ENCODE measurements at regions not wholly inside any gene's neighbourhood (a gene's known extent, or its start where the extent isn't known, plus 50 kb on each side); places are given as distances from the start of the nearest gene placed in this dataset.
"Not testable (repeated sequence)": the region's sequence is repeated elsewhere in the genome, so short reads cannot be mapped to it uniquely, and the experiment has no call there.

DNA sequence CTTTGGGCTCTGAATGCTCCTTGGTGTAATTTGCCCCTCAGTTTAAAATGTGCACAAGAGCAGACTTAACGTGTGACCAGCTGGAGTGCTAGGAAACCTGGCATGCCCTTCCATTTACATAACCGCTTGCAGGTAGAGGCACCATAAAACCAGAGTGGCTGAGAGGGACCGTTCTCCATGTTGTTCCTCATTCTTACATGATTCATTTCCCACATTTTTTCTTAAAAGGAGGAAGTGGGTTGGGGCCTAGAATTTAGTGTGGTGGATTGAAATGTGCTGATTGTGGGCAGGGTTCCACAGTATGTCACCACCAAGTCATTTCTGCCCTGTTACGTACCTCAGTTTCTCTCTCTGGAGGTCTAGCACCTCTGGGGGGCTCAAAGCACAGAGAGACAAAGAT is 375.8 kb upstream of the VSTM2A start:
- H3K36me3 Mint-ChIP-seq (ENCODE audit: low read depth), result no peaks in the 10 kb centered on the region
- no peaks in the 10 kb centered on the region for H3K4me1 Mint-ChIP-seq (ENCODE audit: low read depth)
- no peak overlapping the region for H3K27ac Mint-ChIP-seq
- no peak for DNase-seq
- H3K9me3 Mint-ChIP-seq, result peaks cover 23% of the 10 kb centered on the region
- H3K4me3 Mint-ChIP-seq, result no peak overlapping the region
- no peaks in the 10 kb centered on the region for H3K27me3 Mint-ChIP-seq

DNA sequence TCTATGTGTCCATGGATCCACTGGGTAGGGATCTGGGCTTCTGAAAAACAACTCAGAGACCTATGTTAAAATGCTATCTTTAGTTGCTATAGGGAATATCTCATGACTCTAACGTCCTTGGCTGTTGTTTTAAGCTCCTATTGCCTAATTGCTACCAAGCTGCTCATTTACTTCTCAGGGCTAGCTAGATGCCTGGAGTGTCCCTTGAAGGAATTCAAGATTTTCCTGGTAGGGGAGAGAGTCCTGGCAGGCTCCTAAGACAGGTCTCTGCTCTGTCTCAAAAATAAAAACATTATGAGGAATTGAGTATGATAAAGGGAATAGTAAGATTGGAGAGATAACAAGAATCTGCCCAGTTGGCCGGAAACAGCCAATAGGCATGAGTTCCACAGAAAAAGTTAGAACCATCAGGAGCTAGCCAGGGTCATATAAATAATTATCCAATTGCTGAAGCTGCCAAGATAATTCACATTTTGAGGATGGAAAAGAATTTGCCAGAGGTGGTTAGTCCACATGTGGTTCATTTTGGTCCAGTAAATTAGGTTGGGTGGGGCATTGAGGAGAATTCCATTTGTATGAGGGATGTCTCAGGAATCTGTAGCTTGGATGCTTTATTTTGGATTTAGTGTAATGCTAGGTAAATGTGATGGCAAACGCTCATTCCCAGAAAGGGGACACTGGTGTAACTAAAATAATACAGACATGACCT is 362.7 kb upstream of the VSTM2A start:
- no peak overlapping the region for H3K4me3 Mint-ChIP-seq
- no peak overlapping the region for H3K27ac Mint-ChIP-seq
- peaks cover 18% of the 10 kb centered on the region for H3K9me3 Mint-ChIP-seq
- no peaks in the 10 kb centered on the region for H3K27me3 Mint-ChIP-seq
- H3K4me1 Mint-ChIP-seq (ENCODE audit: low read depth), result no peaks in the 10 kb centered on the region
- no peaks in the 10 kb centered on the region for H3K36me3 Mint-ChIP-seq (ENCODE audit: low read depth)
- DNase-seq, result no peak

DNA sequence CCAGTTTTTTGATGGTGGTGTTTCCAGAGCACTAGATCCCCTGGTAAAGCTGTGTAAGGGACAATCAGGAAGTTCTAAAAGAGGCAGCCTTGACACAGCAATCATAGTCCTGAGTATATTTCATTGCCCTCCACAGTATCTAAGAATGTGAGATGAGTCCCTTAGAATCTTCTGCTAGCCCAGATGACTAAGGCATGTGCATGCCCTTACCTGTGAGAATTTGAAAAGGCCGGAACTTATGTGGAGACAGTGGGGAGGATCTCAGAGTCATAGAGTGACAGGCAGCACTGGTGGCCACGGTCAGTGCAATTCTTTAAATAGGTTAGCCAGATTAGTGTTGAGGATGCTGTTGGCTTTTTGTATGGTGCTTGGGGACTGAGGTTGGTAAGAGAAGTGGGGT is 361.4 kb upstream of the VSTM2A start:
- Mint-ChIP-seq H3K27me3 (no peaks in the 10 kb centered on the region), H3K4me1 (ENCODE audit: low read depth) (no peaks in the 10 kb centered on the region), H3K9me3 (peaks cover 18% of the 10 kb centered on the region), H3K4me3 (no peak overlapping the region), H3K36me3 (ENCODE audit: low read depth) (no peaks in the 10 kb centered on the region), H3K27ac (no peak overlapping the region)
- no peak for DNase-seq

DNA sequence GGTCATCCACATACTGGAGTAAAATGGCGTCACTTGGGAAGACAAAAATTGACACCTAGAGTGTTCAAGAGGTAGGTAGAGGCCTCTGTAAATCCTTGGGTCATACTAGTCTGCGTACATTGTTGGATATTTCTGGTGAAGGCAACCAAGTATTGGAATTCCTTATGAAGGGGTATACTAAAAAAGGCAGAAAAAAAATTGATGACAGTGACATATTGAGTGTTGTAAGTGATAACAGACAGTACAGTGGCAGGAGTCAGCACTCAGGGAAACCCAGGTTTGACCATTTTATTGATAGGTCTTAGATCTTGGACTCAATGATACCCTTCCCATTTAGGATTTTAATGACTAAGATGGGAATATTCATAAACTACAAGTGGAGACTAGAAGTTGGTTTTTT is 359.1 kb upstream of the VSTM2A start:
- Mint-ChIP-seq H3K4me1 (ENCODE audit: low read depth) (no peaks in the 10 kb centered on the region), H3K9me3 (peaks cover 18% of the 10 kb centered on the region), H3K36me3 (ENCODE audit: low read depth) (no peaks in the 10 kb centered on the region), H3K4me3 (no peak overlapping the region), H3K27ac (no peak overlapping the region), H3K27me3 (no peaks in the 10 kb centered on the region)
- no peak for DNase-seq

DNA sequence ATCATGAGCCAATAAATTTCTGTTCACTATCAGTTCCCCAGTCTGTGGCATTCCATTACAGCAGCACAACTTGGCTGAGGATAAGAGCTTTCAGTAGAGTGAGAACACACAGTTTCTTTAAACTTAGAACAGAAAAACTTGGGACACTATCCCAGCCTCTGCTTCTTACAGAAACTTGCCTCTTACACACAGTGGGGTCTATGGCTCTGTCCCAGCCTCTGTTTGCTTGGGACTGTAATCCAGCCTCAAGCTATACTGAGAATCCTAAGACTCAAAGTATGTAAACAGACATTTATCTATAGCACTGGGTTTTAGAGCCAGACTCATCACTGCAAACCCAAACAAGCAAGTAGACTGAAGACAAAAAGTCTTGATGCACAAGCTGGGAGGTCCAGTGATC is 355.8 kb upstream of the VSTM2A start:
- no peak for DNase-seq
- Mint-ChIP-seq H3K36me3 (ENCODE audit: low read depth) (no peaks in the 10 kb centered on the region), H3K4me1 (ENCODE audit: low read depth) (no peaks in the 10 kb centered on the region), H3K27ac (no peak overlapping the region), H3K27me3 (no peaks in the 10 kb centered on the region), H3K9me3 (peaks cover 13% of the 10 kb centered on the region), H3K4me3 (no peak overlapping the region)

DNA sequence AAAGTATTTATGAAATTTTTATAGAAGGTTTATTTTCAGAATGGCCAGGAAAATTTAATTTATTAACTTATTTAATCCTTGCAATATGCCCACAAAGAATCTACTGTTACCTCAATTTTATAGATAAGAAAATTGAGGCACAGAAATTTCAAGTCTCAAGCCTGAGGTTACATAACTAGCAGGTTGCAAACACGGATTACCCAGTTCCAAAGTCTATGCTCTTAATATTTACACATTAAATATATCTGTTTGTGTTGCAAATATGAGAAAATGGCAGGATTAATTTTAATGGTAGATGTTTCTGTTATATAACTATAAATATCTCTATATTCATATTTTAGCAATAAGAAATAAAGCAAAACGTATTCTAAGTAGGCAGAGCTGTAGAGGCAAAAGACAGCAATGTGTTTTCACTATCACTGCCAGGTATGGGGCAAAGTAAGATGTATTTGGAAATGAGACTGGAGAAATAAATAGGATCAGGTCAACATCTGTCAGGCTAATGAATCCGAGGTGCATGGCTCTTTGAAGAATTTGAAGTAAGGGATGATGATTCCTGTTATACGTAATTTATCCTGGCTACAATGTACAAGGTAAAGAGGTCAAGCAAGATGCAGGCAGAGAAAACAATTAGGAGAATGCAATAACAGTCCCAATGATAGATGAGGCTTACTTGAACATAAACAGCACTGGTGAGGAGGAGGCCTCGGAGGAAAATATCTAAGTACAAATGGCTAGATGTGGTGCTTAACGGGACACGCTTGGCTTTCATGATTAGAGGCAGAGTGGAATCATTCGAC is 354.1 kb upstream of the VSTM2A start:
- H3K4me3 Mint-ChIP-seq, result no peak overlapping the region
- no peaks in the 10 kb centered on the region for H3K36me3 Mint-ChIP-seq (ENCODE audit: low read depth)
- no peak overlapping the region for H3K27ac Mint-ChIP-seq
- H3K27me3 Mint-ChIP-seq, result no peaks in the 10 kb centered on the region
- peaks cover 9% of the 10 kb centered on the region for H3K9me3 Mint-ChIP-seq
- DNase-seq, result no peak
- no peaks in the 10 kb centered on the region for H3K4me1 Mint-ChIP-seq (ENCODE audit: low read depth)

DNA sequence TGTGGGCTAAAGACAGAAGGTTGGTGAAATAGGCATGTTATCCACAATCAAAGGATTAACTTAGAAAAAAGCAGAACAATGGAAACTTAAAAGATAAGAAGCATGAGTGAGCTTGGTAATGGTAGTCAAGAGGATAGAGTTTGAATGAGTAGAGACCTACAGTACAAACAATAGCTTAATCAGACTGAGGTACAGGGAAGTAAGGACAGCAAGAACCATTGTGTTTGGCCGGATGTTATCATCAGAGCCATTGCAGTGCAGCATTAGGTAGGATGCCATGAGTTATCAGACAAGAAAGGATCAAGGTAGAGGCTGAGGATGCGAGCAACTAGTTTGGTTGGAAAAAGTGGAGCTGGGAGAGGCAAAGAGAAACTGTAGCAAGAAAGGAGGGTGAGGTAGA is 353.3 kb upstream of the VSTM2A start:
- no peaks in the 10 kb centered on the region for H3K27me3 Mint-ChIP-seq
- no peak overlapping the region for H3K4me3 Mint-ChIP-seq
- no peak overlapping the region for H3K27ac Mint-ChIP-seq
- no peaks in the 10 kb centered on the region for H3K4me1 Mint-ChIP-seq (ENCODE audit: low read depth)
- H3K9me3 Mint-ChIP-seq, result peaks cover 14% of the 10 kb centered on the region
- H3K36me3 Mint-ChIP-seq (ENCODE audit: low read depth), result no peaks in the 10 kb centered on the region
- no peak for DNase-seq

DNA sequence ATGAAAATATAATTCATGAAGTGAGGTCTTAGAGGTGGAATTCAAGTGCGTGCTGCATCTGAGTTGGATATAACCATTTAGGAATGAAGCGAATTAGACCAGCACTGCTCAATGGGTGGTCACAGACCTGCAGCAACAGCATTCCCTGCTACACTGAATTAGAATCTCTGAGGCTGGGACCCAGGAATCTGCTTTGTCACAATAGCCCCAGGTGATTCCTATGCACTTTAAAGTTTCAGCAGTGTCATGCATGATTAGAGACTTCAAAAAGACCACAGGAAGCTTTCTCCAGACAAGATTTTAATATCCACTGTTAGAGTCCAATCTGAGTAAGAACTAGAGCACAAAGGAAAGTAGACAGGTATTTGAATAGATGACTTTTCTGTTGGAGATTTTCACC is 352.8 kb upstream of the VSTM2A start:
- Mint-ChIP-seq H3K27me3 (no peaks in the 10 kb centered on the region), H3K4me1 (ENCODE audit: low read depth) (no peaks in the 10 kb centered on the region), H3K27ac (no peak overlapping the region), H3K4me3 (no peak overlapping the region), H3K9me3 (peaks cover 14% of the 10 kb centered on the region), H3K36me3 (ENCODE audit: low read depth) (no peaks in the 10 kb centered on the region)
- DNase-seq, result no peak

DNA sequence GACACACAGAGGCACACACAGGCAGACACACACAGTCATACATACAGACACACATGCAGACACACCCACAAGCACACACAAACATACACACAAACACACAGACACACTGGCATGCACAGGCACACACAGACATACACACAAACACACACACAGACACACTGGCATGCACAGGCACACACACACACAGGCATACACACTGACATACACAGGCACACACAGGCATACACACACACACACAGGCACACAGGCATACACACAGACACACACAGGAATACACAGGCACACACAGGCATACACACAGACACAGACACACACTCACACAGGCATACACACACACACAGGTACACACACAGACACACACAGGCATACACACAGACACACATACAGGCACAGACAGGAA is 340.7 kb upstream of the VSTM2A start:
- Mint-ChIP-seq H3K9me3 (peaks cover 14% of the 10 kb centered on the region), H3K36me3 (ENCODE audit: low read depth) (no peaks in the 10 kb centered on the region), H3K27me3 (no peaks in the 10 kb centered on the region), H3K4me3 (no peak overlapping the region), H3K4me1 (ENCODE audit: low read depth) (no peaks in the 10 kb centered on the region), H3K27ac (no peak overlapping the region)
- no peak for DNase-seq

DNA sequence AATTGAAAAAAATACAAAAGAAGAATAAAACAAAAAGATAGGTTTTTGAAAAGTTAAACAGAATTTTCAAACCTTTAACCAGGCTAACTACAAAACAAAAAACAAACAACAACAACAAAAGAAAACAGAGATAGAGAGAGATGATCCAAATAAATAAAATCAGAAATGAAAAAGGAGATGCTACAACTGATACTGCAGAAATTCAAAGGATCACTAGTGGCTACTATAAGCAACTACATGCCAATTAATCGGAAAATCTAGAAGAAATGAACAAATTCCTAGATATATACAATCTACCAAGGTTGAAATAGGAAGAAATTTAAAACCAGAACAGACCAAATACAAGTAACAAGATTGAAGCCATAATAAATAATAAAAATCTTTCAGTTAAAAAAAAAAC is 326.8 kb upstream of the VSTM2A start:
- H3K4me3 Mint-ChIP-seq, result no peak overlapping the region
- no peak overlapping the region for H3K27ac Mint-ChIP-seq
- no peaks in the 10 kb centered on the region for H3K36me3 Mint-ChIP-seq (ENCODE audit: low read depth)
- no peaks in the 10 kb centered on the region for H3K4me1 Mint-ChIP-seq (ENCODE audit: low read depth)
- H3K9me3 Mint-ChIP-seq, result peaks cover 51% of the 10 kb centered on the region
- no peaks in the 10 kb centered on the region for H3K27me3 Mint-ChIP-seq
- no peak for DNase-seq

DNA sequence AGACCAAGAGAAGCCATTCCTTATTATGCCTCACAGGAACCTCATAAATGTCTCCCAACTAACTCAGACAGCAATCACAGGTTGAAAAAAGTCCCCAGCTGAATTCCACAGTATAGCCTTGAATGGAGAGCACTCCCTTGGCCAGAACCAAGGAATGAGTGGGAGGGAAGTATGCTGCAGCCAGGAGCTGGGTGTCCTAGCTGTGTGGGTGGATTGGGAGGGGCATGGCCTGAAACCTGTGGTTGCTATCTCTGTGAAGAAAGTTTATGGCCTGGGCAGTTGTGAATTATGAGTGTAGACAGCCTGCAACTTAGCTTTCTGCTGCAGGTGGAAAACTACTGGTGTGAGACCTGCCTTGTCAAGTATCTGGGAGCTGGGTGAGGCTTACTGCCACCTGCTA is 316.1 kb upstream of the VSTM2A start:
- not testable (repeated sequence) for DNase-seq; H3K36me3 Mint-ChIP-seq (ENCODE audit: low read depth); H3K27me3 Mint-ChIP-seq; H3K4me3 Mint-ChIP-seq; H3K27ac Mint-ChIP-seq; H3K9me3 Mint-ChIP-seq; H3K4me1 Mint-ChIP-seq (ENCODE audit: low read depth)

DNA sequence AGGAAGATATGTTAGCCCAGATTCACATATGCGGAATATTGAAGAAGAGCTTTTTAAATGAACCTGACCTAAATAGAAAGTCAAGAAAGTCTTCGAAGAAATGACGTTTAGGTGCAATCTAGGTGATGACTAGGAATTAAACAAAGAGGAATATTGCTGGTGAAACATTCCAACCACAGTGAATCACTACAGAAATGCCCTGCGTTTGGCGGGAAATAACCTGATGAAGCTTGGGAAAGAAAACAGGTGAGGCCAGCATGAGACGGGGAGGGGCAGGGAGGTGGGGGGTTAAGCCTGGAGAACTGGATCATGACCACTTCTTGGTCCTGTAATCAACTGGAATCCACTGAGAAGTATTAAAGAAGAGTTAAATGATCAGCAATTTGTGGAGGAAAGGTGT is 299.4 kb upstream of the VSTM2A start:
- H3K9me3 Mint-ChIP-seq, result peaks cover 15% of the 10 kb centered on the region

DNA sequence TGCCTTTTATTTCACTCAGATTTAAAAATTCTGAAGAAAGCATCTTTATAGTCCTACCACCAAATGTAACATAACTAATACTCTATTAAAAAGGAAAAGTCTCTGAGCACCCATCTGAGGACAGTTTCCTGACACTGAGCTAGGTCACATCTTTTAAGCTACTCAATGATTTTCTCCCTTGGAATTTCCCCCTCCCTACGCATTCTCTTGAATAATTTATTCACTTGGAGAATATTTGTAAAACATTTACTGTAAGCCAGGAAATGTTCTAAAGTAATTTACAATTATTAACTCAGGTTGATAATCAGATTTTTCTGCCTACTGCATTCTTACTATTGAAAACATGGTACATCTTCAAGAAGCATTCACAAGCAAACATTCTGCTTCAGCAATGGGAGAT is 297.2 kb upstream of the VSTM2A start:
- H3K36me3 Mint-ChIP-seq (ENCODE audit: low read depth), result no peaks in the 10 kb centered on the region
- peaks cover 15% of the 10 kb centered on the region for H3K9me3 Mint-ChIP-seq
- H3K27ac Mint-ChIP-seq, result no peak overlapping the region
- no peak overlapping the region for H3K4me3 Mint-ChIP-seq
- no peaks in the 10 kb centered on the region for H3K27me3 Mint-ChIP-seq
- H3K4me1 Mint-ChIP-seq (ENCODE audit: low read depth), result no peaks in the 10 kb centered on the region
- DNase-seq, result no peak

More for the DNA sequence above, 299.4 kb upstream of the VSTM2A start:
- Mint-ChIP-seq H3K4me3 (no peak overlapping the region), H3K36me3 (ENCODE audit: low read depth) (no peaks in the 10 kb centered on the region), H3K27ac (no peak overlapping the region), H3K4me1 (ENCODE audit: low read depth) (no peaks in the 10 kb centered on the region), H3K27me3 (no peaks in the 10 kb centered on the region)
- DNase-seq, result no peak

DNA sequence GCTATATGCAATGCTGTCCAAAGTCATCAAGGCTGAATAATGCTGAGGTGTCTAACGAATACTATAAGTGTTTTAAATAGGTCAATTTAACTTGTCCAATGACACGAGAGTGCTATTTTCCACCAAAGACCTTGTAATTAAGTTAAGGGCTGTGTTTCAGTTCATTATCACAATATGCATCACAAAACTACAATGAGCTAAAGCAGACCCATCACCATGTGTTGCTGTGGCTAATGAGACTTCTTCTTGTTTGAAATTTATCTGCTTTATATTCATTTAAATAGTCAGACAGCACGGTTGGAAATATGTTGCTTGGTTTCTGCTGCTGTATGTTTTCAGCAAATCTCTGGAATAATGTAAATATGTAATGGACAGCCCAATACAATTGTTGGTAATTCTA is 292.5 kb upstream of the VSTM2A start:
- no peak for DNase-seq
- Mint-ChIP-seq H3K27ac (no peak overlapping the region), H3K36me3 (ENCODE audit: low read depth) (no peaks in the 10 kb centered on the region), H3K4me1 (ENCODE audit: low read depth) (no peaks in the 10 kb centered on the region), H3K27me3 (no peaks in the 10 kb centered on the region), H3K9me3 (peaks cover 5% of the 10 kb centered on the region), H3K4me3 (no peak overlapping the region)

DNA sequence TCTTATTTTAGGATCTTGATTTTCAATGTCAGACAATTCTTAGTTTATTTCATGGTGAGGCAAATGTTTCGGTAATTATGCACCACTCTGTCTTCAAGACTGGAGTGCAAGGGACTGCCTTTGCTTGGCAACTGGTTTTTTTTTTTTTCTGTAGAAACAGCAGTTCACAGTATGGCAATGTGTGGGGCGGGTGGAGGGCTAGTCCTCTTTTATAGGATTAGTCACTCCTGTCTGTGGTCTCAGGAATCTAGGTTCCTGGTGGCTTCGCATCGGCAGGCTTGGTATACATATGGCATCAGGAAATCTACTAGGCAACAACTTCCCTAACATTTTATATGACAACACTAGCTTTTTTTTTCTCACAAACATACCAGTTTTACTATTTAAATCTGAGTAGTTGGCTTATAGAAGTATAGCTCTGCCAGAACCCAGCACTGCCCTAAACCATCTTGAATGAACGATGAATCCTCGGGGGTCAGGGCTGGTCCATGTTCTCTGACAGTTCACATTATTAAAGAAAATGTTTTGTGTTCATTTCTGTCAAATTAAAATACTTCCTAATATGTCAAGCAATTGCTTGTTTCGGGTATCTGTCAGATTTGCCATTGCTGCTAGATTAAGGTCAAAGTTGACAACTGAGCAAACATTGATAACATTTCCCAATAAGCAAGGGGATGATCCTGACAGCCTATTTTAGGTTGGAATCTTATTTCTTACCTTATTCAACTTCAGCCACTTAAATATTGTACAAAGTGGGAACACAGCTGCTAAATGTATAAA is 289.7 kb upstream of the VSTM2A start:
- Mint-ChIP-seq H3K27me3 (no peaks in the 10 kb centered on the region), H3K36me3 (ENCODE audit: low read depth) (no peaks in the 10 kb centered on the region), H3K27ac (no peak overlapping the region), H3K4me3 (no peak overlapping the region), H3K9me3 (peaks cover 13% of the 10 kb centered on the region), H3K4me1 (ENCODE audit: low read depth) (no peaks in the 10 kb centered on the region)
- DNase-seq, result no peak

All from activated T-cell treated with anti-CD3 and anti-CD28 coated beads, Interleukin-2, amount 50 U/mL, for 24 hours (primary cell).